ENCODE measurements at regions not wholly inside any gene's neighbourhood (a gene's known extent, or its start where the extent isn't known, plus 50 kb on each side); places are given as distances from the start of the nearest gene placed in this dataset.
"Not testable (repeated sequence)": the region's sequence is repeated elsewhere in the genome, so short reads cannot be mapped to it uniquely, and the experiment has no call there.

DNA sequence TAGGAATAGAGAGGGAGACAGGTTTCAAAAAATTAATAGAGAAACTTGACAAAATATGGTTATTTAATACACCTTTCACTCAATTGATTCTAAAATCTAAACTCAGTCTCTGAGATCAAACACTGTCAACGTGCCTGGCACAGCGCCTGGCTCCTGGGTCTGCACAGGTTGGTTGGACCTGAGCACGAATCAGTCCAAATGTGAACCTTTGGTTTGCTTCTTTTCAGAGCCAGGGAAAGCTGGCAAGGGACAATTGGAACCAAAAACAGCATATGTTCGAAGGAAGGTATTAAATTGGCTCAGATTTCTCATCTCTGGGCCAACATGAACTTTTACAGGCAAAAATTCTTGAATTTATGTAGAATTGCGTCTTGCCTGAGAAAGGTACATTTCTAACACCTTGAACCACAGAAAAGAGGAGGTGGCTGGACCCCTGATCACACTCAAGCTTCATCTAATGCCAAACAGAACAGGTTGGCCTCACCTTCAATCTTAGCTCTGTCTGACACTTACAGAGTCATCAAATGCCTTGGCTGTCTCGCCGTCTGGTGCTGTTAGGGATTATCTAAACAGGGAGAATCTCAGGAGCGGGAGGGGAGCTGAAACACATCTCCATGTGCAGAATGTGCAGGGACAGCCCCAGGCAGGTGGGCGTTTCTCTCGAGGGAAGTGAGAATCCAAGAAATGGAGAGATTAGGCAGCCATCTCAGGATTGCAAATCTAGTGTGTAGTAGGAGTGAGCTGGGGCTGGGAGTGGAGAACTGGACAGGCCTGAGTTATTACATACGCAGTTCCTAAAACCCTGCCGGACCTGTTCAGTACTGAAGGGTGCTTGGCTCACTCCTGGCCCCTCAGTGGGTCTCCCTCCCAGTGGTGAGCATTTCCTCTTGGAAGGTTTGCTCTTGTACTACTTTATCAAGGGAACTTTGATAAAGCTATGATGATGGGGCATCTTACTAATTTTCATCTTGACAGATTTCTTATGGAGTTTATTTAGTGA is 442.2 kb upstream of the B3GAT1 start:
- DNase-seq (ENCODE audit: insufficient read length, low spot score), result no peak
- no peak for FAIRE-seq

DNA sequence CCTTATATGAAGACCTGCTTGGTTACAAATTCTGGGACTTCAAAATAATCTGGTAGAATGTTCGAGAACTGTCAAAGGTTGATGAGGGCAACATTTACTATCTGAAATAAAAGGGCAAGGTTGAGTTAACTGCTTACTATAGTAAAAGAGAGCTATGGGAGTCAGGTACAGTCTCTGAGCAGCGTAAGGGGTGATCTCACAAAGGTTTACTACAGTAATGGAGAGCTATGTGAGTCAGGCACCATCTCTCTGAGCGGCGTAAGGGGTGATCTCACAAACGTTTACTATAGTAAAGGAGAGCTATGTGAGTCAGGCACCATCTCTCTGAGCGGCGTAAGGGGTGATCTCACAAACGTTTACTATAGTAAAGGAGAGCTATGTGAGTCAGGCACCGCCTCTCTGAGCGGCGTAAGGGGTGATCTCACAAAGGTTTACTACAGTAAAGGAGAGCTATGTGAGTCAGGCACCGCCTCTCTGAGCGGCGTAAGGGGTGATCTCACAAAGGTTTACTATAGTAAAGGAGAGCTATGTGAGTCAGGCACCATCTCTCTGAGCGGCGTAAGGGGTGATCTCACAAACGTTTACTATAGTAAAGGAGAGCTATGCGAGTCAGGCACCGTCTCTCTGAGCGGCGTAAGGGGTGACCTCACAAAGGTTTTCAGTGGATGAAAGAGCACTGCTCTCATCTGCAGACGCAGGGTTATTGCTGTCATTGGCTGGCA is 439.6 kb upstream of the B3GAT1 start:
- not testable (repeated sequence) for FAIRE-seq; DNase-seq (ENCODE audit: insufficient read length, low spot score)

DNA sequence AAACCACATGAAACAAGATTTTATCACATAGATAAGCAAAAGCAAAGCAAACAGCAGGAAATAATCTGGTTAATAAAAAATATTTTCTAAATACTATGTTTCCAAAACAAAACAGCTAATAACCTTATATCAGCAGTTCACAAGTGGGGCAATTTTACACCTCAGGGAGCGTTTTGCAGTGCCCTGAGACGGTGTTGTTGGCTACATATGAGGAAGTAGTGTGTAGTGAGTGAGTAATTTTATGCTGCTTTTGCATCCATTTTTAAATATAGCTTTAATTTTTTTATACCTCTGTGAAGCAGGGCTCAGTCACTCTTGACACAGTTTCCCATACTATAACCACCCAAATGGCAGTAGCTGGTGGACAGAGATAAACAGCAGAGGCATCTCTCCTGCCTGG is 438.5 kb upstream of the B3GAT1 start:
- no peak for DNase-seq (ENCODE audit: insufficient read length, low spot score)
- no peak for FAIRE-seq

DNA sequence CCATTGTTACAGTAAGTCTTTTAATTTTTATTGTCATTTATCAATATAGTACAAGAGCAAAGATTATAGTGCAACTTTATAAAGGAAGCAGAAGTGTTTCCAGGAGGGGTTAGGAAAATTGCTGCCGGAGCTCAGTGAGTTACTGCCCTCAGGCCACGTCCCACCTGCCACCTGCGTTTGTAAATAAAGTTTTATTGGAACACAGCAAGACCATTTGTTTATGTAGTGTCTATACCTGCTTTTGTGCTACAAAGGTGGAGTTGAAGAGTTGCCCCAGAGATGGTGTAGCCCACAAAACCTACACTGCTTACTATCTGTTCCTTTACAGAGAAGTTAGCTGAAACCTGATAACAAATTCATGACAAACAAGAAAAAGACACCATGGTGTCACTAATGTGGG is 437.8 kb upstream of the B3GAT1 start:
- no peak for FAIRE-seq
- DNase-seq (ENCODE audit: insufficient read length, low spot score), result no peak

DNA sequence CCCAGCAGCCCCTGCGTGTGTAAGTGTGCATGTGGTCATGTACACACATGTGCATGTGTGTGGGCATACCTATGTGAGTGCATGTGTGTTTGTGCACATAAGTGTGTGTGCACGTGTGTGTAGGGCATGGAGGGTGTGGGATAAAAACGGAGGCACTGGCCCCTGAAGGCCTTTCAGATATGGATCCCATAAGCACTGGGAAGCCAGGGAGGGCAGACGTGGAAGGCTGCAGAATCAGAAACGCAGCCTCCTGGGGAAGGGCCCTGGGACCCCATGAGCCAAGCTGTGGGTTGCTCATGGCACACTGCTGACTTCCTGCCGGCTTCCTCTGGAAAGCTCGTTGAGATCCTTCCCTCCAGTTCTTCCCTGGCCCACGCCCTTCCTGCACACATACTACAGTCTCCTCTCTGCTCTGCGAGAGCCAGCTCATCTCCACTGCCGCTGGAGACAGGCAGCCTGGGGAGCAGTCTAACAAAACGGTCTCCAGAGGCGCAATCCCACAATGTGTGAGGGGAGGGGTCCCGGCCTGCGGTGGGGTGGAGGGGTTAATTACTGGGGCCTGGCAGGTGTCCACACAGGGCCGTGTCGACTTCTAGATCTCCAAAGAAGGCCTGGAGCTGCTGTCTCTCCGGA is 435.2 kb upstream of the B3GAT1 start:
- DNase-seq (ENCODE audit: insufficient read length, low spot score) (no peak), FAIRE-seq (no peak)

DNA sequence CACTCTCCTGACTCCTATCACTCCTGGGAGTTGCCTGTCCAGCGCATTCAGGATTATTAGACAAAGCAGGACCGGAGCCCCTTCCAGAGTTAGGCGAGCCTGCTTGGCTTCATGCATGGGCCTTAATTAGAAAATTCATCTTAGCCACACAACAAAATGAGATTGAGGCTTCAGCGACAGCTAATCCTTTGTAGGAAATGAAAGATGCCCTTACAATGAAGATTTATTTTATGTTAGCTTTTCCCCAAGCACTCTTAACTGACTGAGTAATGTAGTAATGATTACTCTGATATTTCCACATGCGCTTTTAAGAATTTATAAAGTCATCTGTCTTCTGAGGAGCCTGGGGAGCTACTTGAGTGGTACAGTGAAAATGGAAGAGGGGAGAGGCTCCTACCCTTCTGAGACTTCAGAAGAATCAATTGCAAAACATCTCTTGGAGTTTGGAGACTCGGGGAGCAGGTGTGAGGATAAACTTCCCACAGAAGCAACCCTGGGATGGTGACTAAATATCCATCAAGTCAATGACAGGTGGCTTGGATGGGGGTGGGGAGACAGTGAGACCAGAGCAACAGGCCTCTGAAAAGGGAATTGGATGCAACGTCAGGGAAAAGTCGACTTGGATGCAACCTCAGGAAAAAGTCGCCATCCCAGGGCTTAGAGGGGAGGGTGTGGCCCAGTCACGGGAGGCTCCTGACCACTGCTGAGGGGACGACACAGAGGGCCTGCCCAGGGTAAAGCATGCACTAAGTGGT is 434.5 kb upstream of the B3GAT1 start:
- no peak for FAIRE-seq

DNA sequence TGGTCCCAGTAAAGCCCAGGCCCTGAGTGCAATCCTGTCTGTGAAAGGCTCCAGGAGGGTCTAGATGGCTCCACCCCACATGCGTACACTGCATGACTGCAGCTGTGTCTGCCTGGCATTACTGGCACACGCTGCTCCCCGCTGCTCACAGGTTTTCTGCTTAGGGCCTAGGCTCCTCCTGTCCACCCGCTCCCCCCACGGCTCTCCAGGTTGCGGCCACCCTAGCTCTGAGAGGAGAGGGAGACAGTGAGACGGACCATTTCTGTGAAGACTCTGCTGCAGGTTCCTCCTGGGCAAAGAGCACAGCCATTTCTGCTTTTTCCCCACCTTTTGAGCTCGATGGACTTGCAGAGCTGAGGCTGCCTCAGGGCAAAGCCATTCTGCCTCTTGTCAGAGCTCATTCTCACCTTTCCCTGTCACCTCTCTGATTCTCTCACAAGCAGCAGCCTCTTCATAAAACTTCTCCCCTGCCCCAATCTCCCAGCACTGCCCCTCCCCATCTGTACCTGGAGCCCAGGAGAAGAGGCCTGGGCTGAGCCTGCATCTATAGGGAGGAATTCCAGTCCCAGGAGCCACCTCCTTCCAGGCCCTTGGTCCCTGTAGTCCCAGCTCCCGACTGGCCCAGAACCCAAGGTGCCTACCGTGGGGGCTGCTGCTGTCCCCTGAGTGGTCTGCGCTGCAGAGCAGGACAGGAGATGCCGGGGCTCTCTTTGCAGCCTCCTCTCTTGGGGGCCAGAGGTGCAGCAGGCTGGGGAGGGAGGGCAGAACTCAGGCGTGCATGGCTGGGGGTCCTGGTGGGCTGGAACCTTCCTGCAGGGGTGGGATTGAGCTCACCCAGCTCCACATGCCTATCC is 433.7 kb upstream of the B3GAT1 start:
- DNase-seq (ENCODE audit: insufficient read length, low spot score) (no peak), FAIRE-seq (no peak)

More for the DNA sequence above, 434.5 kb upstream of the B3GAT1 start:
- DNase-seq (ENCODE audit: insufficient read length, low spot score), result no peak

DNA sequence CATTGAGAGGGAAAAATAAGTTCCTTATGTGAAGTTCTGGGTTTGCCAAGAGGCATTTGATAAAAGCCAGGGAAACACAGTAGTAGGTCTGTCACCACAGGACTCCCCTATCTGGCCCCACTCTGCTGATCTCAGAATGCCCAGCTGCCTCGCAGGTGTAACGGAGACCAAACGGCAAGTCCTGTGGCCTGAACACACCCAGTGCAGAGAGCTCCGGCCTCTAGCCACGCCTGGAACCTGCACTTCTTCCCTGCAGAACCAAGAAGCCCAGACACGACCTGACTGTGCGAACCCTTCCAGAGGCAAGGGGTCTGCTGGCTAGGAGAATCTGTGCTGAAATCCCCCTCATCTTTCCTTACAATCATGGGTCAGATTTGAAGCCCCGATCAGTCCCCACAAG is 432.8 kb upstream of the B3GAT1 start:
- FAIRE-seq (no peak), DNase-seq (ENCODE audit: insufficient read length, low spot score) (no peak)

DNA sequence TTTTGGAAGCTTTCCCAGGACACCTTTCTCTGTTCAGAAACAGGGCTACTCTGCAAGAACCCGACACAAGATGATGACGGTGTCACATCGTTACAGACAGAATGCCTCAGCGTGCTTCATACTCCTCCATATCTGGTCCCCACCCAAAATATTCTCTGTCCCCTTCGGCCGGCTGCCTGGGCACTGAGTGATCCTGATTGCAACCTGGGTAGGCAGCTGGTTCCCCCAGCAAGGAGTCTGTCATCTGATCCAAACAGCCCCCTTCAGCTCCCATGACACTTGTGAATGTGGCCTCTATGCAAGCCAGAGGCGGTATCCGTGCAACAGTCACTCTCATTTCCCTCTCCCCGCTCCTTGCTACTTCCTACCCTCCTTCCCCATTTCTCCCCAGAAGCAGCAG is 431.7 kb upstream of the B3GAT1 start:
- FAIRE-seq, result no peak
- DNase-seq (ENCODE audit: insufficient read length, low spot score), result no peak

DNA sequence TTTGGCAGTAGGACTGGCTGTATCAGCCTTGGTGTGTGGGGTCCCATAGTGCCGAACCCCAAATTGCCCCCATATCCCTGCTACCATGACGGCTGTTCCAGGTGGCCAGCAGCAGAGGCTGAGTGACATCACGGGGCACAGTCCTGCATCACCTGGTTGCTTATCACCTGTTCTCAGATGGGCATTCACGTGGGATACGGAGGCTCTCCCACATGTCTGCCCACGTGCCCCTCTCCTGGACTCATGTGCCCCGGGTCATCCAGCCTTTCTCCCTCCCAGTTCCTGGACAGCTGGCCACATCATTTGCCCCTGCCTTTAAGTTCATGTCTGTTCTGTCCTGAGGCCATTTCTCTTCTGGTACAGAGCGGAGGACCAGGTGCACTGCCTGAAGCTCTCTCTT is 431.0 kb upstream of the B3GAT1 start:
- DNase-seq (ENCODE audit: insufficient read length, low spot score), result no peak
- no peak for FAIRE-seq

DNA sequence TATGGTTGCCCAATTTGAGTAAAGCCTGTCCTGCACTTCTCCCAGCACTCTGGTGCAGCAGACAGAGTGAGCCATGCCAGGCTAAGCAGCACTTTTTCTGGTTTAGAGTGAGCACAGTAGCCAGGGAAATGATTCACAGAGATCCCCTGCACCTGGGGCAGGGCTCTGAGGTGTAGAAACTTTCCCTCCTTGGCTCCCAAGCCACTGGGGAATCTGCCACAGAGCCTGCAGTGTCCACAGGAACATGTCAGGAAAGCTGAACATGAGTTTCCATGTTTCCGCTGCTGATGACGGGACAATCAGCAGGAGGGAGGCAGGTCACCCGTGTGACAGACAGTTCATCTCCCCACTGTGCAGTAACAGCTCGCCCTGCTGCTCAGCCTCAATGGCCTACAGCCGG is 429.9 kb upstream of the B3GAT1 start:
- FAIRE-seq (no peak), DNase-seq (ENCODE audit: insufficient read length, low spot score) (no peak)

DNA sequence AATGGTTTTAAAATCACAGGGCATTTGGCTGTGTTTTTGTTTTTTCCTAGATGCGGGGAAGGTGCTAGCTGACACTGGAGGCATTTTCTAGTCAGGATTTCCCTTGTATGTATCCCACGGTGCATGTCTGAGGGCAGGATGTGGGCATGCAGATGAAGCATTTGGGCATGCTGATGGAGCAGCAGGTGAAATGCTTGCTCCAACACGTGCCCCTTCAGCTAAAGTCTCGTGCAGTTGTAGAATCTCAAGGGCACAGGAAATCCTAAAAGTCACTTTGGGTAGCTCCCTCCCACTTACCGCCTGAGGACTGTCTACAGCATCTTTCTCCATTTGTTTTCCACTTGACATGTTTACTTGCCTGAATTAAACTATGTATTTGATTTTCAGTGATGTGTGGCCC is 429.4 kb upstream of the B3GAT1 start:
- FAIRE-seq, result no peak

DNA sequence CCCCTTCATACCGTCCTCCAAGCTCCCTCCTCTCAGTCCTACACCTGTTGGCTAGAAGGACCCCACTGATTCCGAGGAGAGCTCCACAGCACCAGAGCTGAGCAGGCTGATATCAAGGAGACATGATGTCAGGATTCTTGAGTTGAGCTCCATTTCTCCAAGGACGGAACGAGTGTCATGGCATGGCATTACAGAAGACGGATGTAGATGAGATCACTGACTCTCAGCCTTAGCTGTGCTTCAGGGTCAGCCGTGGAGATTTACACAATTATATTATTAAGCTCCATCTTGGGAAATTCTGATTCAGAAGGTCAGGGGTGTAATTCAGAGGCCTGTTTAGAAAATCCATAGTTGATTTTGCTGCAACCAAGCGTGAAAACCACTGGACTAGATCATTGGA is 428.9 kb upstream of the B3GAT1 start:
- FAIRE-seq, result no peak
- no peak for DNase-seq (ENCODE audit: insufficient read length, low spot score)

More for the DNA sequence above, 429.4 kb upstream of the B3GAT1 start:
- DNase-seq (ENCODE audit: insufficient read length, low spot score), result no peak

DNA sequence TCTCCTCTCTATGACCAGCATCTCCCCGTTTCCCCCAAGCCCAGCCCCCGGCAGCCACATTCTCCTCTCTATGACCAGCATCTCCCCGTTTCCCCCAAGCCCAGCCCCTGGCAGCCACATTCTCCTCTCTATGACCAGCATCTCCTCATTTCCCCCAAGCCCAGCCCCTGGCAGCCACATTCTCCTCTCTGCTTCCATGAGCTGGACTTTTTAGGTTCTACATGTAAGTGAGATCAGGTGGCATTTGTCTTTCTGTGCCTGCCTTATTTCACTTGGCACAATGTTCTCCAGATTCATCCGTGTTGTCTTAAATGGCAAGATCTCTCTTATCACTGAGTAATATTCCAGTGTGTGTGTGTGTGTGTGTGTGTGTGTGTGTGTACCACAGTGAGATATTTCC is 428.1 kb upstream of the B3GAT1 start:
- not testable (repeated sequence) for FAIRE-seq; DNase-seq (ENCODE audit: insufficient read length, low spot score)

DNA sequence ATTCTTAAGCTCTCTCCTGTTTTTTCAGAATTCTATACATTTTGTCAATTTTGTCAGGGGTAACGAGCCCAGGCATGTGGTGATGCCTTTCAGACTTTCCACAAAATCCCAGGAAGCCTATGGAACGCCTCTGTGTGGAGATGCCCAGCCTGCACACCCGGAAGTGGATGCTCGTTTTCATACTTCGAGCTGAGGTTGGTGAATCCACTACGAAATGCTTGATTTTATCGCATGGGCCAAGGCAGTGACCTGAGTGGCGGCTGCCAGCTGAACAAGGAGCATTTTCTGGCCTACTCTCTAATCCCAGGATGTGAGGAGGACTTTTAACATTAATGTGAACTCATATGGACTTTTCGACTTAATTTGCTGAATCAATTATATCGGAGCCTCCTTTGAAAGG is 426.7 kb upstream of the B3GAT1 start:
- FAIRE-seq (no peak), DNase-seq (ENCODE audit: insufficient read length, low spot score) (no peak)

DNA sequence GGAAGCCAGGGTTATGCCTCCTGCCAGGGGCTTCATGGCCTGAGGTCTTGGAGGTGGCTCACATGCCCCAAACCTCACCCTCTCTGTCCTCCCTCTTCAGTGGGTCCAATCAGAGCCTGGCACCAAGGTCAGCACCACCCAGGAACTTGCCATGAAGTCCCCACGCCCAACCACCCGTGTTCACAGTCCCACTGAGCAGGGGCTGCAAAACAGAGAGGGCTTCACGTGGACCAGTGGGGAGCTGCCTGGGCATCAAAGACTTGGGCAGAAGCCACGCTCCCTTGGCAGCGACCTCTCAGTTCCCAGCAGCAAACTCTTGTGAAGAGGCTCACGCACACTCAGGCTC is 425.8 kb upstream of the B3GAT1 start:
- DNase-seq (ENCODE audit: insufficient read length, low spot score) (no peak), FAIRE-seq (no peak)

DNA sequence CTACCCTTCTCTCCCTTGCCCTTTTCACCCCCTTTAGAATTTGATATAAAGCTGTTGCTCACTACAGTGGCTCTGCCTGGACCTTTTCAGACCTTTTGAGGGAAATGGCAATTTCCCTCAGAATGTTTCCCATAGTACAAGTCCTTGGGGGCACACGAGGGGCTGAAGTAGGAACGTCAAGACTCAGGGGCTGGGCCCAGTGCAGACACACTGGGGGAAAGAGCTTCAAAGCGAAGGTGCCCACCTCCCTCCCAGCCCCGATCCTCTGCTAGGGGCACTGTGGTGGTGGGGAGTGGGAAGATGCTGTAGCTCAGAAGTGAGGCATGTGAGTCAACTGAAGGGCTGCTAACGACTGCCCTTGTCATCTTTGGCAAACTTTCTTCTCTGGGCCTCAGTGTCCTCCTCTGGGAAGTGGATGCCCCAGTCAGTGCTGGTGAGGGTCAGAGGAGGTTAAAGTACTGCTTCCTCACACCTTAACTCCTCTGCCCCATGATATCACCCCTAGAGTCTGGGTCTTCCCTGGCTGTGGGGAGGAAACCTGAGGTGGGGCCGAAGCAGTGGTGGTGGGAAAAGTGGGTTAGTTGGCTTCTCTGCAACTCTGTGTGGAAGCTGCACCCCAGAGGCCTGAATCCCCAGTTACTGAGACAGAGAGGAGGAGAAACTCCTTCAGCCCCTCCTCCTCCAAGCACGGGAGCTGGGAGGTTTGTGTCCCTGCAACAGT is 425.3 kb upstream of the B3GAT1 start:
- FAIRE-seq (no peak), DNase-seq (ENCODE audit: insufficient read length, low spot score) (no peak)

DNA sequence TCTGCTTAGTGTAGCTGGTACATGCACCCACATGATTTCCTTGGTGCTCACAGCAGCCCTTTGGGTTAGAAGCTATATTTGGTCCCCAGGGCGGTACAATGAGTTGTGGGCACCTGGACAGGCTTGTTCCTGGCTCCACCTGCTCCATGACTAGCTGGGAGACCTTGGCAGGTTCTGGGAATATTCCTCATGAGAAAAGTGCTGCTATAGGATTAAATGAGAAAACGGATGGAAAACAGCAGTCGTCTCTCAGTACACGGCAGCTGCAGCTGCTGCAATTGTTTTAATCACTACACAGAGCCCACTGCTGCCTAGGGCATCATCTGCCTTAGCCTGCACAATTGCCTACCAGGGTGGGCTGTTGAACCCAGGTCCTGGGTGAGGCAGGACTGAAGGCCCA is 424.5 kb upstream of the B3GAT1 start:
- FAIRE-seq (no peak), DNase-seq (ENCODE audit: insufficient read length, low spot score) (no peak)

DNA sequence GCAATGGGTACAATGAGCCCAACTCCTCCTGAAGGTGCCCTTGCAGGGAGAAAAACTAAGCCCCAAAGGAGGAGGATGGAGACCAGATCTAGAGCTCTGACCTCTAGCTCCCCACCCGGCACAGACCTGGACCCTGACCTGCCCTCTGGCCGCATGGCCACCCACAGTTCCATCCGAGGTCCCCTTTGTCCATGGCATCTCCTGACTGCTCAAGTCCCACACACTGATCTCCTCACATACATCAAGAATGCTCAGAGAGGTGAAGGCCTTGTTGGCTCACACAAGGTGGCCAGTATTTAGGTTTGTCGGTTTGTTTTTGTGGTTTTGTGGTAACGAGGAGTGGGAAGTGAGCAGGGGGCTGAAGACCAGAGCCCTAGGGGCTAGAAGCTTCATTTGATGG is 423.5 kb upstream of the B3GAT1 start:
- FAIRE-seq (no peak), DNase-seq (ENCODE audit: insufficient read length, low spot score) (no peak)

All from GM19239 (cell line).